Sigmoid colon (tissue), 4 donors: ENCODE measurements at regions not wholly inside any gene's neighbourhood (a gene's known extent, or its start where the extent isn't known, plus 50 kb on each side); places are given as distances from the start of the nearest gene placed in this dataset.

Experiments used
- POLR2AphosphoS5 ChIP-seq, 4 donors: sonication (generic); formaldehyde crosslinking; IDR thresholded peaks; one replicate each; pipeline ENCODE4 v1.6.1; 2017; ENCODE audit warnings: antibody characterized with exemption in 4 of 4
- TF ChIP-seq, protein P1 (sequence below), 4 experiments: fragments of 450-650 bp in 3 of 4; fragments of 200-600 bp in 1 of 4; IDR thresholded peaks; one replicate each; pipeline ENCODE4 v1.5.1; 2016 to 2019; ENCODE audit warnings: antibody characterized with exemption in 4 of 4, mild to moderate bottlenecking in 3 of 4, moderate library complexity in 2 of 4

DNA sequence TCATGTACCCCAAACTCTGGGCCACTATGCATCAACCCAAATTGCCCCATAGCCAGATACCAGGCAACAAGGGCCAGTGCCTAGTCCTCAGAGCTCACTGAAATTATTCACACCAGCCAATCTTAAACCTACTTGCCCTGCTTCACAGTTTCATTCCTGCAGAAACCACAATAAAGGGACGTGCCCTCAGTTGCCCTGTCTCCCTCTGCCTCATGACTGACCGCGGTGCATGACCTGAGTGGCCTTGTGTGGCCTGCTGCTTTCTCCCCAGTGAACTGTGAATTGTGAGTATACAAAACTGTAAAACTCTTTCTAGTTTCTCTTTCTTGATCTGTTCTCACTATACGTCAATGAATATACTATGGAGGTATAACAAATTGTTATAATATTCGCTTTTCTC lies 490.9 kb upstream of the MIS18BP1 start:
- TF ChIP-seq, protein P1, sequence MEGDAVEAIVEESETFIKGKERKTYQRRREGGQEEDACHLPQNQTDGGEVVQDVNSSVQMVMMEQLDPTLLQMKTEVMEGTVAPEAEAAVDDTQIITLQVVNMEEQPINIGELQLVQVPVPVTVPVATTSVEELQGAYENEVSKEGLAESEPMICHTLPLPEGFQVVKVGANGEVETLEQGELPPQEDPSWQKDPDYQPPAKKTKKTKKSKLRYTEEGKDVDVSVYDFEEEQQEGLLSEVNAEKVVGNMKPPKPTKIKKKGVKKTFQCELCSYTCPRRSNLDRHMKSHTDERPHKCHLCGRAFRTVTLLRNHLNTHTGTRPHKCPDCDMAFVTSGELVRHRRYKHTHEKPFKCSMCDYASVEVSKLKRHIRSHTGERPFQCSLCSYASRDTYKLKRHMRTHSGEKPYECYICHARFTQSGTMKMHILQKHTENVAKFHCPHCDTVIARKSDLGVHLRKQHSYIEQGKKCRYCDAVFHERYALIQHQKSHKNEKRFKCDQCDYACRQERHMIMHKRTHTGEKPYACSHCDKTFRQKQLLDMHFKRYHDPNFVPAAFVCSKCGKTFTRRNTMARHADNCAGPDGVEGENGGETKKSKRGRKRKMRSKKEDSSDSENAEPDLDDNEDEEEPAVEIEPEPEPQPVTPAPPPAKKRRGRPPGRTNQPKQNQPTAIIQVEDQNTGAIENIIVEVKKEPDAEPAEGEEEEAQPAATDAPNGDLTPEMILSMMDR (IDR thresholded peaks at IDR 0.05): no peak
- no peak for TF ChIP-seq POLR2AphosphoS5 (IDR thresholded peaks at IDR 0.05)
